DMS53 (cell line): ENCODE measurements at regions not wholly inside any gene's neighbourhood (a gene's known extent, or its start where the extent isn't known, plus 50 kb on each side); places are given as distances from the start of the nearest gene placed in this dataset.

Experiments
- DNase-seq: peaks from one replicate; lab custom pipeline; 2025; lab: John Stamatoyannopoulos, UW

GRCh38 chr4:127538016-127538415 is 94.7 kb upstream of the INTU start:
- no peak for DNase-seq

DNA sequence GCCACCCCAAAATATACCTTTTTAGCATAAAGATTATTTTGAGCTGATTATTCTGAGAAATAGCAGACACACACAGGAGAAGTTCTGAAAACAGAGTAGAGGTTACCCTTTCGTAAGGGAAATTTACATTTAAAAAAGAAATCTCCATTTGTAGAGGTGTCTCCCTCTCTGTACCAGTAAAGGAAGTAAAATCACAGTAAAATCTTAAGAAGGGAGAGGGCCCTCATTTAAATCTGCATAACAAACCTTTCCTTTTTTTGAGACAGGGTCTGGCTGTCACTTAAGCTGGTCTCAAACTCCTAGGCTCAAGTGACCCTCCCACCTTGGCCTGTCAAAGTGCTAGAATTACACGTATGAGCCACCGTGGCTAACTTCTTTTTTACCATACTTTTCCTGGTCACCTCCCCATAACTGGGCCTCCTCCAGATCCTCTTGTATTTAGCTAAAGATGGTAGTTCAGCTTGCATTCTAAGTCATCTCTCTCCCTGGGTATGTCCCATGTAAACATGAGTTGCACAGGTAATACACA is 92.2 kb upstream of the INTU start:
- DNase-seq, result no peak

DNA sequence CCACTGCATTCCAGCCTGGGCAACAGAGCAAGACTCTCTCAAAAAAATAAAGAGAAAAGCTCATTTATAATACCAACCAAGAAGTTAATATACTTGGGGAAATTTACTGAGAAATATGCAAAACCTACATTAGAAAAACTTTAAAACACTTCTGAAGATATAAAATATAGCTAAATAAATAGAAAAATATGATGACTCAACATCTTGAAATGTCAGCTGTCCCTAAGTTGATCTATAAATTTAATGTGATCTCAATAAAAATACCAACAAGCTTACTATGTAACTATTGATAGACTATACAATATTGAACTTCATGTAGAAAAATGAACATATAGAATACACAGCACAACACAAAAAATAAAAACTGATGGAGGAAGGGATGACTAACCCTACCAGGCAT is 87.5 kb upstream of the INTU start:
- DNase-seq, result no peak

DNA sequence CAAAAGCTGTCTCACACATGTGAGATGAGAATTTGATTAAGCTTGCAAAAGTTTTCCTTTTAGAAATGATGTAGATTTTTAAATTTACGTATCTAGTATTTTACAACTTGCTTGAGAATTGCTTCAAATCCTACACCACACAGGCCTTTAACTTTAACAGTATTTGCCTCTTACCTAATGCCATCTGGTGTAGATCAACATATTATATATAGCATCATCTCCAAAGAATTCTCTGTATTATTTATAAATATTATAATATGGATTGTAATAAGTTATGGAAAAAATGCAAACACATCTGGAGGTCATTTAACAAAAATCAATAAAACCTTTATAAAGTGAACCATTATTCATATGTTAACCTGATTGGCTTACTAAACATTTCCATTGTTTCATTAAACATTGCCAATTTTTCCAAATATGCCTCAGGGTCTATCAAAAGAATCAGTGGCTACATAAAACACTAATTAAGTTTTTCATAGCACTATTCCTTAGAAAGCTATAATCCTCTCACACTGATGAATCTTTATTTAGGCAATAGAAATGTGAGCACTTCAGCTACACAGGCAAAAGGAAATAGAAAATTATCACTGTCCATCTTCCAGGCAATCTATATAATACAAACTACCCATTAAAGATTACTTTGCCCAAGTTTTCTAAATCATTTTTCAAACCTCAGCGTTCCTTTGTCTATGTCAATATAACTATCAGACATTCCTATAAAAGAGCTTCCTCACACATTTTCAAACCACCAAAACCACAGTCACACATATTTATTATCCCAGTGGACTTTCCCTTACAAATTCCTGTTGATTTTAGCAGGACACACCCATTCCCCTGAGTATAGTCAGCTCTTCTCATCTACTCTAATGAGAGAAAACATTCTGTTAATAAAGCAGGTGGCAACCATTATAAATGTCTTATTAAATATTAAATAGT is 83.5 kb upstream of the INTU start:
- DNase-seq, result no peak

GRCh38 chr4:127555106-127555505 is 77.7 kb upstream of the INTU start:
- DNase-seq, result no peak

DNA sequence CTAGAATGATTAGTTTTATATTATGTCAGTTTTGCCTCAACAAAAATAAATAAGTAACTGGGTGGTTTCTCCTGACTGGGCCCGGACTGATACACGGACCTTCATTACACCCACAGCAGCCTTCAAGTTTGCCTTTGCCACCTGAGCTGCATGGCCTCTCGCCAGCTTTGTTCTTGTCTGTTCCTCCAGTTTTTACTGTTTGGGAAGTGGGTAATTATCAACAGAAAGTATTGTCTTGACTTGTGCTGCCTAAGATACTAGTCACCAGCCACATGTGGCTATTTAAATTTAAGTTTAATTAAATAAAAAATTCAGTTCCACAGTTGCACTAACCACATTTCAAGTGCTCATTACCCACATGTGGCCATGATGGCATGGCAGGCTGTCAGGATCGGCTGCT is 74.7 kb upstream of the INTU start:
- no peak for DNase-seq

DNA sequence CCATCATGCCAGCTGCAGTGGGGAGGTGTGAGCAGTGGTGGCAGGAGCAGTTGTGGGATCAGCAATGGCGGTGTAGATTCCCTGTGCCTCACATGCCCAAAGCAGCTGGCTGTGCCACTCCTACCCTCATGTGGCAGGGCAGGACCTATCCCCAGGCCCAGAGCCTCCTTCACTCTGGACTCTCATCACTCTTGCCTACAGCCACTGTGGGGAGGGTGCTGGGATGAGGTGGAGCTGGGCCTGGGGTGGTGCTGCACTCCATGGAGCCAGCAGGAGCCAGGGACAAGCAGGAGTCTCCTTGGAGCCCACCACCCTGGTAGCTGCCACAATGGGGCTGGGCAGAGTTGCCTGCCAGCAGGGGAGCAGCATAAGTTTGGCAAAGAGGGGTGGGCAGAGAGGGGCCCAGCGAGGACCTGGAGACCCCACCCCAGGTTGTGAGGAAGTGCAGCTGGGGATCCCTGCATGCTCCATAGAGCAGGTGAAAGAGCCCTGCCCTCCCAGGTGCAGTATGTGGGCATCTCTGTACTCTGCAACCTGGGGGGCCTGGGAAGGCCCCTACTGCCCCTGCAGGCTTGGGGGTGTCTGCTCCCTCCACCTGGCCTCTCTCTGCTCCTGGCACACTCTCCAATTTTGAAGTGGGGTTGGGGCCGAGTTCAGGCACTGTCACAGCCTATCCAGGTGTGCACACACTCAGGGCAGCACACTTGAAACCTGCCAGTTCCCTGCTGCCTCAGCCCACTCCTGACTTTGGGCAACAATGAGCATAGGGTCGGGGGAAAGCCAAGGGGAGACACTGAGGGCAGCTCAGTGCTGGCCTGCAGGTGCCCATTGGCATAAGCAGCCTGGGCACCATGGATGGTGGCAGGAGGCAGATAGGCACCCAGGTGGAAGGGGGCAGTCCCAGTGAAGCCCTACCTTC is 74.0 kb upstream of the INTU start:
- no peak for DNase-seq

- no peak for DNase-seq
Observed at GRCh38 chr4:127559981-127560380, 72.8 kb upstream of the INTU start.

GRCh38 chr4:127560755-127561154 is 72.0 kb upstream of the INTU start:
- DNase-seq, result no peak

GRCh38 chr4:127574643-127575042 is 58.1 kb upstream of the INTU start:
- DNase-seq, result no peak

- no peak for DNase-seq
Observed at GRCh38 chr4:127575888-127576287, 56.9 kb upstream of the INTU start.

DNA sequence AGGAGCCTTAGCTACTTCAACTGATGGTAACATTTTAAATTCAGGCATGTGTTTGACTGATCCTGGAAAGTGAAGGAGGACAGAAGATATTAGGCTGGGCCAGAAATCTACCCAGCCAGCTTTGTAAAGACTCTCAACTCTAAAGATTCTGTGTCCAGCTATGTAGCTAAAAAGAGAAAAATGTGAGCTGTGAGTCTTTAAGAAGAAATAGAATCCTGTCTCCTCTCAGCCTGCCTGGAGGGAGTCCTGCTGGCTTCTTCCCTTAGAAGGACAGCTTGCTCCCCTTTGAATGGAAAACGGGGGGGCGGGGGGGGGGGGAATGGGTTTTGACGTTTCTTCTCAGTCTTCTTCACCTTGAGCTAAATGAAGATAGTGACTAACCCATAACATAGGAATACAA is 54.3 kb upstream of the INTU start:
- no peak for DNase-seq

- no peak for DNase-seq
Observed at GRCh38 chr4:127578967-127579366, 53.8 kb upstream of the INTU start.

DNA sequence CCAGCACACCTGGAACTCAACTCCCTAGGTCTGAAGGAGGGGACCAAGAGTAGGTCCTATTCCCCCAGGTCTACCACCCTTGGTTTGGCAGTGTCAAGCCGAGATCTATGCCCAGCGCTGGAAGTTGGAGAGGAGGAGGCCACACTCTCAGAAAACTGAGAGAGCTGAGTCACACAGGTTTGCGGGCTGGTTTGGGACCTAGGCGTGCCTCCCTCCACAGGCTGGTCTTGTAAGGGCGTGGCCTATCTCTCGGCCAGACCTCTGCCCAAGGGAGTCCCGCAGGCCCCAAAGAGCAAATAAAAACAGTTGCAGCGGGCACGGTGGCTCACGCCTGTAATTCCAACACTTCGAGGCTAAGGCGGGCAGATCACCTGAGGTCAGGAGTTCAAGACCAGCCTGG is 52.9 kb upstream of the INTU start:
- DNase-seq, result no peak

DNA sequence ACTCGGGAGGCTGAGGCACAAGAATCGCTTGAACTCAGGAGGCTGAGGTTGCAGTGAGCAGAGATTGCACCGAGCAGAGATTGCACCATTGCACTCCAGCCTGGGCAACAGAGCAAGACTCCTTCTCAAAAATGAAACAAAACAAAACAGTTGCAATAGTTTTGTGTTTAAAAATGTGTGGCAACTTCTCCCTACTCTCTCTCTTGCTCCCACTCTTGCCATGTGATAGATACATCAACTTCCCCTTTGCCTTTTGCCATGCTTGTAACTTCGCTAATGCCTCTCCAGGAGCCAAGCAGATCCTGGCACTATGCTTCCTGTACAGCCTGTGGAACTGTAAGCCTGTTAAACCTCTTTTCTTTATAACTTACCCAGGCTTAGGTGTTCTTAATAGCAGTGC is 52.5 kb upstream of the INTU start:
- no peak for DNase-seq

DNA sequence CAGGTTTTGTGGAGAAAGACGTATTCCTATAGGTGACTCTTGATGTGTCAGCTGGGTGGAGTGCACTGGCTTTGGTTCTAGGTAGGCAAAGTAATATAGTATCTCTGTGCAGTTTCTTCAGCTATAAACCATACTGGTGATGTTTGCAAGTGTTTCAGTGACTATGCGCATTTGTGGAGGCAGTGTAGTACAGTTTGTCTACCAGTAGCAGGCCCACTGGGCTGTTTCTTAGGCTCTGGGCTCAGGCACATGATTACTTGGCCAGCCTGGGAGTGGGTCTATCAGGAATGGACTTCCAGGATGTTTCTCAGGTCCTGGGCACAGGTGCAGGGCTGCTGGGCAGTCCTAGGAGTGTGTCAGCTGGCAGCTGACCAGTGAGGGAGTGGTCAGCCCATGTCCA is 51.9 kb upstream of the INTU start:
- no peak for DNase-seq
